Stimulated activated naive CD8-positive, alpha-beta T cell treated with anti-CD3 and anti-CD28 coated beads, Interleukin-15, Interleukin-2, amounts not matched to agents 100 U/mL and 50 U/mL, for 24 hours (primary cell): ENCODE measurements at regions not wholly inside any gene's neighbourhood (a gene's known extent, or its start where the extent isn't known, plus 50 kb on each side); places are given as distances from the start of the nearest gene placed in this dataset.
"Not testable (repeated sequence)": the region's sequence is repeated elsewhere in the genome, so short reads cannot be mapped to it uniquely, and the experiment has no call there.

Experiments used
- ATAC-seq: fragments of 150-1000 bp; cut with Tn5 transposase; one replicate; pipeline ENCODE4 v1.10.0; 2021
- DNase-seq: peaks from one replicate; pipeline ENCODE4 v3.0.0; 2021

- ATAC-seq (no peak), DNase-seq (no peak)
Observed at GRCh38 chr6:113668641-113669408, 188.3 kb upstream of the MARCKS start.

GRCh38 chr6:113669606-113670005, 187.5 kb upstream of the MARCKS start:
- no peak for ATAC-seq

GRCh38 chr6:113671421-113671820, 185.7 kb upstream of the MARCKS start:
- no peak for ATAC-seq

More at GRCh38 chr6:113669606-113670005, 187.5 kb upstream of the MARCKS start:
- no peak for DNase-seq

GRCh38 chr6:113672491-113673149, 184.5 kb upstream of the MARCKS start:
- ATAC-seq (no peak), DNase-seq (no peak)

More at GRCh38 chr6:113671421-113671820, 185.7 kb upstream of the MARCKS start:
- no peak for DNase-seq

GRCh38 chr6:113674075-113674474, 183.1 kb upstream of the MARCKS start:
- DNase-seq, result no peak
- no peak for ATAC-seq

- DNase-seq, result no peak
- ATAC-seq, result no peak
Observed at GRCh38 chr6:113676057-113676456, 181.1 kb upstream of the MARCKS start.

- ATAC-seq (no peak), DNase-seq (no peak)
Observed at GRCh38 chr6:113676968-113677367, 180.2 kb upstream of the MARCKS start.

- ATAC-seq, result no peak
- DNase-seq, result no peak
Observed at GRCh38 chr6:113679051-113679450, 178.1 kb upstream of the MARCKS start.

GRCh38 chr6:113680301-113680700, 176.8 kb upstream of the MARCKS start:
- DNase-seq (no peak), ATAC-seq (no peak)

GRCh38 chr6:113683968-113684367, 173.2 kb upstream of the MARCKS start:
- ATAC-seq (no peak), DNase-seq (no peak)

GRCh38 chr6:113684382-113684901, 172.7 kb upstream of the MARCKS start:
- DNase-seq, result no peak
- ATAC-seq, result no peak

- no peak for DNase-seq
Observed at GRCh38 chr6:113686049-113686448, 171.1 kb upstream of the MARCKS start.

GRCh38 chr6:113689620-113690019, 167.5 kb upstream of the MARCKS start:
- not testable (repeated sequence) for DNase-seq, ATAC-seq

More at GRCh38 chr6:113686049-113686448, 171.1 kb upstream of the MARCKS start:
- ATAC-seq, result no peak

- peak; percentile 59 for ATAC-seq
- no peak for DNase-seq
Observed at GRCh38 chr6:113690281-113691259, 166.6 kb upstream of the MARCKS start.

GRCh38 chr6:113691260-113691656, 165.9 kb upstream of the MARCKS start:
- no peak for DNase-seq
- ATAC-seq, result no peak

- ATAC-seq, result no peak
Observed at GRCh38 chr6:113693851-113694250, 163.3 kb upstream of the MARCKS start.

GRCh38 chr6:113694278-113695077, 162.7 kb upstream of the MARCKS start:
- no peak for DNase-seq
- no peak for ATAC-seq

More at GRCh38 chr6:113693851-113694250, 163.3 kb upstream of the MARCKS start:
- no peak for DNase-seq

- ATAC-seq, result no peak
- DNase-seq, result no peak
Observed at GRCh38 chr6:113695516-113695915, 161.6 kb upstream of the MARCKS start.

GRCh38 chr6:113696960-113697359, 160.2 kb upstream of the MARCKS start:
- no peak for DNase-seq
- no peak for ATAC-seq

- DNase-seq (no peak), ATAC-seq (no peak)
Observed at GRCh38 chr6:113697632-113698410, 159.3 kb upstream of the MARCKS start.
